GM10248 (cell line): ENCODE measurements at regions not wholly inside any gene's neighbourhood (a gene's known extent, or its start where the extent isn't known, plus 50 kb on each side); places are given as distances from the start of the nearest gene placed in this dataset.

Experiments used
- CTCF ChIA-PET: fragments of 300-600 bp; sonication (Branson Sonifier 250); formaldehyde crosslinking; extraction: SDS; loops from one replicate; lab custom pipeline; 2021; ENCODE audit warnings: antibody characterized with exemption; lab: Yijun Ruan, JAX
- POLR2A ChIA-PET: fragments of 350-650 bp; sonication (Branson Sonifier 250); formaldehyde crosslinking; extraction: SDS; loops from one replicate; lab custom pipeline; 2020; ENCODE audit warnings: antibody characterized with exemption; lab: Yijun Ruan, JAX
- DNase-seq: peaks from one replicate; pipeline ENCODE4 v3.0.0; 2012; ENCODE audit errors: extremely low spot score
- CTCF ChIP-seq: IDR thresholded peaks from 2 replicates; pipeline ENCODE4 v1.5.1; 2012; ENCODE audit warnings: mild to moderate bottlenecking, low read depth; ENCODE audit errors: extremely low read depth, missing control alignments, control extremely low read depth

- TF ChIP-seq CTCF, result no peak
- POLR2A ChIA-PET, result no interaction called here
- DNase-seq, result no peak
- CTCF ChIA-PET, result interaction anchor here (1.0 kb wide), 1 partner anchor 45 kb away, joined by 3 read pairs; no protein-coding TSS in a partner anchor
Observed at GRCh38 chr20:50418890-50419642, 91.1 kb upstream of the PTPN1 start.

DNA sequence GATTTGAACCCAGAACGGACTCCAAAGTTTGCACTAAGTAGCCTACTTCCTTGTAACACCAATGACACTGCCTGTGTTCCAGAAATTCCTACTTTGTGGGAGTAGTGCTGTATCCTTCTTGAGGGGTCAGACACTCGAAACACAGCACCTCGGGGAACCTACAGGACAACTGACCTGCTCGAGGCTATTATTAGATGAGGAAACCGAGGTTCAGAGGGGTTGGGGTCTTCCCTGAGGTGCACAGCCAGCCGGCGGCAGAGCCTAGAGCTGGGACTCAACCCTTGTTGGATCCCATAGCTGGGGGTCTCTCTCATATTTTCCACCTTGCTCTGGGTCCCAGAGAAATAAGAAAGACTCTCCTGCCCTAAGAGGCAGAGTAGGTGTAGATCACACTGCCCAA is 89.8 kb upstream of the PTPN1 start:
- no peak for TF ChIP-seq CTCF
- POLR2A ChIA-PET, result no interaction called here
- DNase-seq, result no peak
- CTCF ChIA-PET, result no interaction called here

GRCh38 chr20:50421356-50422340 is 88.5 kb upstream of the PTPN1 start:
- CTCF ChIA-PET, result no interaction called here
- POLR2A ChIA-PET, result no interaction called here
- DNase-seq, result no peak
- no peak for TF ChIP-seq CTCF

- ChIA-PET CTCF (no interaction called here), POLR2A (no interaction called here)
- DNase-seq, result no peak
- TF ChIP-seq CTCF, result no peak
Observed at GRCh38 chr20:50423758-50424157, 86.4 kb upstream of the PTPN1 start.

GRCh38 chr20:50425076-50425475 is 85.1 kb upstream of the PTPN1 start:
- POLR2A ChIA-PET, result no interaction called here
- CTCF ChIA-PET, result no interaction called here

More at GRCh38 chr20:50425076-50425475, 85.1 kb upstream of the PTPN1 start:
- TF ChIP-seq CTCF, result no peak
- DNase-seq, result no peak
